HG03354 (cell line): ENCODE measurements at regions not wholly inside any gene's neighbourhood (a gene's known extent, or its start where the extent isn't known, plus 50 kb on each side); places are given as distances from the start of the nearest gene placed in this dataset.
"Not testable (repeated sequence)": the region's sequence is repeated elsewhere in the genome, so short reads cannot be mapped to it uniquely, and the experiment has no call there.

Source experiments
- ATAC-seq: cut with Tn5 transposase; IDR thresholded peaks from one replicate; pipeline ENCODE4 v1.9.1; 2021; ENCODE audit warnings: mild to moderate bottlenecking; ENCODE audit not compliant: unreplicated experiment, poor library complexity, severe bottlenecking

GRCh38 chr18:33831424-33831823 is 253.4 kb downstream of the ASXL3 start:
- ATAC-seq, result no peak

- no peak for ATAC-seq
Measured at GRCh38 chr18:33830213-33830612, 252.2 kb downstream of the ASXL3 start.

- ATAC-seq, result no peak
Measured at GRCh38 chr18:33828949-33829348, 250.9 kb downstream of the ASXL3 start.

- no peak for ATAC-seq
Measured at GRCh38 chr18:33826151-33826550, 248.1 kb downstream of the ASXL3 start.

- no peak for ATAC-seq
Measured at GRCh38 chr18:33821503-33821902, 243.5 kb downstream of the ASXL3 start.

- no peak for ATAC-seq
Measured at GRCh38 chr18:33820517-33821371, 242.7 kb downstream of the ASXL3 start.

GRCh38 chr18:33819692-33820343 is 241.8 kb downstream of the ASXL3 start:
- not testable (repeated sequence) for ATAC-seq

- ATAC-seq, result no peak
Measured at GRCh38 chr18:33818145-33818544, 240.1 kb downstream of the ASXL3 start.

GRCh38 chr18:33817096-33817495 is 239.1 kb downstream of the ASXL3 start:
- ATAC-seq, result no peak

- ATAC-seq, result no peak
Measured at GRCh38 chr18:33814546-33814945, 236.5 kb downstream of the ASXL3 start.

GRCh38 chr18:33812186-33812585 is 234.2 kb downstream of the ASXL3 start:
- no peak for ATAC-seq

- no peak for ATAC-seq
Measured at GRCh38 chr18:33805592-33805991, 227.6 kb downstream of the ASXL3 start.

- ATAC-seq, result no peak
Measured at GRCh38 chr18:33804258-33804657, 226.2 kb downstream of the ASXL3 start.

- ATAC-seq, result no peak
Measured at GRCh38 chr18:33803636-33804035, 225.6 kb downstream of the ASXL3 start.

GRCh38 chr18:33802955-33803354 is 224.9 kb downstream of the ASXL3 start:
- no peak for ATAC-seq
